GM18870 (cell line): ENCODE measurements at regions not wholly inside any gene's neighbourhood (a gene's known extent, or its start where the extent isn't known, plus 50 kb on each side); places are given as distances from the start of the nearest gene placed in this dataset.

Experiments
- ATAC-seq: cut with Tn5 transposase; IDR thresholded peaks from one replicate; pipeline ENCODE4 v1.9.1; 2021; ENCODE audit warnings: moderate library complexity; ENCODE audit not compliant: unreplicated experiment

DNA sequence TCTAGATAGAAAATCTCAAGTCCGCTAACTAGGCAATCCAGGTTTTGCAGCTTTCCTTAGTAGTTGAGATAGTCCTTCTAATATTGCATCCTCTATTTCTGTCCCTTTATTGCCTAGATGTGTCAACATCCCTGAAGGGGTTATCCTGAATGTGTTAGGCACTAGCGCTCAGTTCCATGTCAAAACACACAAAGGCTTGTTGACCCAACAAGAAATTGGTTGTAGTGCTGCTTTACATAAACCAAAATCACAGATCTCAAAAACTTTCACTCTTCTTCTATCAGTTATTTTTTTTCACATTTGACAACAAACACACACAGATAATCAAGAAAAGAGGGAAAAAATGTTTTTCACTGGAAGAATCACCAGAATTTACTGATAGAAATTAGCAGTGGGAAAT, 51.4 kb upstream of the SOX2 start:
- no peak for ATAC-seq

DNA sequence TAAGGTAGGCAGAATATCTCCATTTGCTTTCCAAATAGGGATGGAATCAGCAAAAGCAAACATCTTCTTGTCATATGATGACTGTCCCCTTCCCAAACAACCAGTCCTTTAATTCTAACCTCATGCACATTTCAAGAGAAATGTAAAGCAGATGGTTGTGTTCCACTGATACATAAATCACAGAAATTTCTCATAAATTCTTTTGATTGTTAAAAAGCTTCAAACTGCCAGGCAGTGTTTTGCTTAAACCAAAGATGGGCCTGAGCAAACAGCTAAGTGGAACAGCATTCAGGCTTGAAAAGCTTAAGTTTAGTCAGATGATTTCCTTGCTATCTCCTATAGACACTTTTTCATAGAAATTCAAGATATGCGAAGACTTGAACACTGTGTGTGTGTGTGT, 74.3 kb upstream of the SOX2 start:
- ATAC-seq, result no peak

DNA sequence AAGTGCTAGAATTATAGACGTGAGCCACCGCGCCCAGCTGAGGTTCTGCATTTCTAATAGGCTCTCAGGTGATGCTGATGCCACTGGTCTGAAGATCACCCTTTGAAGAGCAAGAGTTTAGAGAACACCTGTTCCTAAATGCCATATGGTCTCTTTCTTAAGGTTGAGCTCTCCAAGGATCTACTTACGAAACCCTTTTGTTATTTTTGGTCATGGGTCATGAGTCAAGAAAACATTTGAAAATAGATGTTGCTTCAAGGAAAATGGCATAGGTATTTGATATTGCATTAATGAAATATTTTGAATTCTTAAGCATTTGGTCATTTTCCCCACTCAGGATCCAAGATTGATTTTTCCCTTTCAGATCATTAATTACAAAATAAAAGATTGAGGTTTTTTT, 74.7 kb upstream of the SOX2 start:
- ATAC-seq, result no peak

DNA sequence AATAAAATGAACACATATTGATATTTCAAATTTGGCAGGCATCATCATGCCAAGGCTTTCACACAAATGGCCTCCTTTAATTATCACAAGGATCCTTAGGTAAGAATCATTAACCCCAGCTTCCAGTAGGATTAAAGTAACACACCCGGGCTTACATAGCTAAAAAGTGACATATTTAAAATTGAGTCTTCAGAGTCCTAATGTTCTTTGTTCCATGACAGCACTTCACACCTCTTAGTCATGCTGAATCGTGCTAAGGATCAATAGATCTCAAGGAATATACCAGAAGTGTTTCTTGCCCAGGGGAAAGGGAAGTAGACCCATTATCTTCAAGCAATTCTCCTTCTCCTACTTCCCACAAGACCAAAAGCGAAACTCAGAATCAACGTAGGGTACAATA, 76.6 kb upstream of the SOX2 start:
- ATAC-seq, result no peak

DNA sequence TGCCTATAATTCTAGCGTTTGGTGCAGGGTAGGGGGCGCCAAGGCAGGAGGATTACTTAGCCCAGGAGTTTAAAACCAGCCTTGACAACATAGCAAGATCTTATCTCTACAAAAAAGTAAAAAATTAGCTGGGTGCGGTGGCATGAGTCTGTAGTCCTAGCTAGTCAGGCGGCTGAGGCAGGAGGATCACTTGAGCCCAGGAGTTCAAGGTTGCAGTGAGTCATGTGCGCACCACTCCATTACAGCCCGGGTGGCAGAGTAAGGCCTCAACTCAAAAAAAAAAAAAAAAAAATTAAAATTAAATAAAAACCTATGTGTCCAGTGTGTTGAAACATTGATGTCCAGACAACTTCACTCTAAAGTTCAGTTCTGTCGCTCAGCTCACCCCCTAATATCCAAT, 78.2 kb upstream of the SOX2 start:
- no peak for ATAC-seq

DNA sequence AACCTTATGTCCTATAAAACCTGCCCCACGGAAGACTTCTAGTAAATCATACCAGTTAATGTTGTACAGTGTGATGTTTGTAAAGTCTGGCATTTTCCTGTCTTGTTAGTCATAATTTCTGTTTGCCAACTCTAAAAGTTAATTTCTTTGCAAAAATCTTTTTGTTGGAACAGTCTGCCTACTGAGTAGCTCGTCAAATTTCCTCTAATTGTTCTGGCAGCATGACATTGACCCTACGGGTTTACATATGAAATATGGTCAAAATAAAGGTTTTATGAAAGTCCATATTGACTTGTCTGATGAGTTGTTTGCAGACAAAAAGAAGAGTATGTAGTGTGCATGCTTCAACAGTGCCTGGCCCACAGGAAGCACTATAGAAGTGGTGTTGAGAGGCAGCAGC, 79.8 kb upstream of the SOX2 start:
- ATAC-seq, result no peak

DNA sequence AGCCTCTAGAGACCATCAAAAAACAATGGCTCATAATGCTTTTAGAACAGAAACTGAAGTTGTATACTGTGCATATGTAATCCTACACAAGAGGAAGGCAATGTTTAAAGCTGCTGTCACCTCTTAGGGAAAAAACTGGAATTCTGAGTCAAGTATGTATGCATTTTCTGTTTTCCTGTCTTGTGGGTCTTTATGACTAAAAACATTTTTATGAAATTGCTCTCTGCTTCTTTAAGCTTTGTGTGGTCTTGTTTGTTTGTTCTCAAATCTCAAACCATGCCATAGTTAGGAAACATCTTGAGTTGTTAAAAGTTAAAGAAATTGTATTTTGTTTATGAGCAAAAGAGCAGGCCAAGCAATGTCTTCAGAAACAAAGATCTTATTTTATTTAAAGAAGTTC, 80.9 kb upstream of the SOX2 start:
- no peak for ATAC-seq

DNA sequence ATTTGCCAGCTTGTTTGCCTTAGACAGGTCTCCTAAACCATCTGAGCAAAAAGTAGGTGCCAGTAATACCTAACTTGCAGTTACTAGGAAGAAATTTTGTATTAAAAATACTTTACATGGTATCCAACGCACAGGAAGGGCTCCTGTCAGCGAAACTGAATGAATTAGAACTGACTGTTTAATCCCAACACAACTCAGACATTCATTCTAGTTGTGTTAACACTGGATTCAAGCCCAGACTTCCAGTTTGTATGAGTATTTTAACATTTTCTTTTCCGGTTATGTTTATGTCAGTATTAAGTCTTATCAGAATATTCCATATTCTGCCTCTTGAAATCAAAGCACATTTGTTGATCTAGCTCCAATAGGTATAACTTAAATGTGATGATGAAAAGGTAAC, 82.0 kb upstream of the SOX2 start:
- ATAC-seq, result no peak

DNA sequence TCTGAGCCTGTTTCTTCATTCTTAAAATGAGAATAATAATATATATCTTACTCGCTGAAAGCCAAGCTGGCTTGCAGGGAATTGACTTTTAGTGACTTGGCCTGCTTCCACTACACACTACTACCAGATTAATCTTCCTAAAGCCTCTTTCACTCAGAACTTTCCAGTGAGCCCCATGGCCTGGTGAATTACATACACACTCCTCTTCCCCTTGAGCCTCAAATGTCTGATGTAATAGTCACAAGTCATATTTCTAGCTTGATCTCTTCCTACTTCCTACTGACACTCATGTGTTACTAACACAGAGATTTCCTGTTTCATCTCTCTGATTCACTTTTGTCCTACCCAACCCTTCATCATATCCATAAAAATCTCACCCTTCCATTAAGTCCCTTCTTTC, 82.7 kb upstream of the SOX2 start:
- ATAC-seq, result no peak

DNA sequence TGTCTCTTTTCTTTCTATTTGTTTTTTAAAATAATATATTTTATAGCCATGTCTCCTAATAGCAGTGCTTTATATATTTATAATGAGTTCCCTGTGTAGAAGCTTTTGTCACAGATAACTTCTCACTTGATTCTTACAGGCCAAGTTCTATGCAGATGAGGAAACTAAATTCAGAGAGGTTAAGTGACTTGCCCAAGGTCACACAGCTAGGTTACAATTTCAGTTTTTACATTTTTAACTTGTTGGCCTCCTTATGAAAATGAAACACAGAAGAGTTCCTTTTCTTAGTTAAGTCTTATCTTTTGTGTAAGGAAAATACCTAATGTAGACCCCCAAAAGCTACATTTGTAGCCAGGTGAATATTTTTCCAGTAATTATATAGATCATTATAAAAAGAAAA, 83.3 kb upstream of the SOX2 start:
- no peak for ATAC-seq

DNA sequence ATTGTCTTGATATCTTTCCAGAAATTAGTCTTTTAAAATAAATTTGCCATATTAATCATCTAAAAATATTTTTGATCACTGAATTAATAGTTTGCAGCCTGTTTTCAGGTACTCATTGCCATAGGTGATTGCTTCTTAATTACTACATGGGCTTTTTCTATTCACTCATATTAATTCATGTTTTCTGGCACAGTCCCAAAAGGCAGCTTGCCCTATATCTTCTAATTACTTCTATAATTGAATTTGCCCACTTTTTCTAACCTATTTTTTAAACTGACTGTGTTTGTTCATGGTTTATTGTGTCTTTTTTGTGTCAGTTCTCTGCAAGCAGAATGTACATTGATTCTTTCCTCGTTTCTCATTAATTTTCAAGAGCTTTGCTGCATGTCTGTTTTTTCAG, 85.7 kb upstream of the SOX2 start:
- no peak for ATAC-seq

DNA sequence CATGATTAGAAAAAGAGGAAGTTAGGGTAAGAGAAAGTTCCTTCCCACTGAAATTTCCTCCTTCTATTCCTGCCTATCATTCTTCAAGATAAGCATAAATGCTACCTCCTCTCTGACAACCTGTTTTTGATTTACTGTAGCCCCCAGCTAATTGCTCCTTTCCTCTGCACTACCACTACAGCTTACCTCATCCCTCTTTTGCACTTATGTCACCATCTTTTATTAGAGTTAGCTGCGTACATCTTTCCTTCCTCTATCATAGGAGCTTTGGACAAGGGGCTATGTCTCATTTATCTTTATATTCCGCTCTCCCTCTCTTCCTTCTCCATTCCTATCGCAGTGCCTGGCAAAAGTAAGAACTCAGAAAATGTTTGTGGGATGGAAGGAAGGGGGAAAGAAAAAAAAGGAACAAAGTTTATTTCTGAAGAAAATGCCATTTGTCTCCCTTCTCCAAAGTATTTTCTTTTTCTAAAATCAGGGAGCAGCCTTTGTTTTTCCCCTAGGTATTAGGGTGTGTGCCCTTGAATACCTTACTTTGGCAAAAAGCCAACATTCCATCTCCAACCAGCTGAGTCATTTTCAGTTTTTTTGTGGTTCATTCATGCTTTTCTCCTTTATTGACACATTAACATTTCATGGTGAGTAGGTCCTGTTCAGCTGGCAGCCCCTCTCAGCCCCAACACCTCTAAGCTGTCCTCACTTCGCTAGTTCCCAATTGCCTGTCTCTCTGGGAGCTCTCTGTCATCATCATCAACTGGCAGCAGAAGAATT, 87.6 kb upstream of the SOX2 start:
- no peak for ATAC-seq

DNA sequence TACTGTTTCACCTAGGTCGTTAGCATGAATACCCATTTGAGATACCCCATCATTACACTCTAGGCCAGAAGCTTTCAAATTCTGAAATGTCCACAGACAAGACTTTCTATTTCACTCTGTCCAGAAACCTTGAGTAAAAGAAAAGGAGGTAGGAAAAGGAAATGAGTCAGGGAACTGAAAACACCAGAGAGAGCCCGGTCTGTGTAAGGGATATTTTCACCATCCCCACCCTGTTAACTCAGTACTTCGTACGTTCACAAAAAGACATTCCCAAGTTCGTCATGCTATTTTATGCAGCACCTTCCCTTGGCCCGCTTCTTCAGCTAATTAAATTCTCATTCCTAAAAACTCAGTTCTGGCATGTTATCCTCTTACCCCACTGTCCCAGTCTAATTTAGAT, 89.4 kb upstream of the SOX2 start:
- ATAC-seq, result peak; percentile 50

DNA sequence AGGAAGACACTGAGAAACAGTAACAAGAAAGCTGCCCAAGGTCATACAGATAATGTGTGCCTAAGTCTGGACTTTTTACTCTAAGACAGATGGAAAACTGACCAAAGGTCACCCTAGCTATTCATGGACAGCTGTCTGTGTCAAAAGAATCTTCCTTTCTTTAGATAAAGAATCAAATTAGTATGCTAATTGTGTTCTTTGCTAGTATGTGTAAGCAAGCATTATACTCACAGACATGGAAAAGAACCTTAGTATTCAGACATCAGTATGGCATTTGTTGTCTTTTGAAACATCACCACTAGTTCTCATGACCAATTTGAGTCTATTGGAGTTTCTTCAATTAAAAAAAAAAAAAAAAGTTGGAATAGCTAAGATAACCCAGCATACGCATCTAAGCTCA, 91.8 kb upstream of the SOX2 start:
- ATAC-seq, result no peak

DNA sequence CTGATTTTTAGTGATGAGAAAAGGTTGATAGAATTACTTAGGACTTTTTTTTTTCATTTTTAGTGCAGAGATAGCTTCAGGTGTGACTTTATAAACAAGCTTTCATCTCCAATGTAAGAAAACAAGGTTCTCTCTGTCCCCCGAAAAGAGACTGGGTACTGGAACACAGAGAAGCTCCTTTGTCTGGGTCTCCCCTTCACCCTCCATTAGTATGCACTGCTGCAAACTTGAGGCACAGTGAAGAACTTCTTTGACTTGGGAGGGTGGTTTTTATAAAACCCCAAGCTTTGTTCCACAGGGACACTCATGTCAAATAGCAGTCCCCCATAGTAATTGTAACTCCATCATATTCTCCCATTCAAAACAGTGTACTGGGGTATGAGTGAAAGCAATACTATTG, 93.5 kb upstream of the SOX2 start:
- ATAC-seq, result no peak

DNA sequence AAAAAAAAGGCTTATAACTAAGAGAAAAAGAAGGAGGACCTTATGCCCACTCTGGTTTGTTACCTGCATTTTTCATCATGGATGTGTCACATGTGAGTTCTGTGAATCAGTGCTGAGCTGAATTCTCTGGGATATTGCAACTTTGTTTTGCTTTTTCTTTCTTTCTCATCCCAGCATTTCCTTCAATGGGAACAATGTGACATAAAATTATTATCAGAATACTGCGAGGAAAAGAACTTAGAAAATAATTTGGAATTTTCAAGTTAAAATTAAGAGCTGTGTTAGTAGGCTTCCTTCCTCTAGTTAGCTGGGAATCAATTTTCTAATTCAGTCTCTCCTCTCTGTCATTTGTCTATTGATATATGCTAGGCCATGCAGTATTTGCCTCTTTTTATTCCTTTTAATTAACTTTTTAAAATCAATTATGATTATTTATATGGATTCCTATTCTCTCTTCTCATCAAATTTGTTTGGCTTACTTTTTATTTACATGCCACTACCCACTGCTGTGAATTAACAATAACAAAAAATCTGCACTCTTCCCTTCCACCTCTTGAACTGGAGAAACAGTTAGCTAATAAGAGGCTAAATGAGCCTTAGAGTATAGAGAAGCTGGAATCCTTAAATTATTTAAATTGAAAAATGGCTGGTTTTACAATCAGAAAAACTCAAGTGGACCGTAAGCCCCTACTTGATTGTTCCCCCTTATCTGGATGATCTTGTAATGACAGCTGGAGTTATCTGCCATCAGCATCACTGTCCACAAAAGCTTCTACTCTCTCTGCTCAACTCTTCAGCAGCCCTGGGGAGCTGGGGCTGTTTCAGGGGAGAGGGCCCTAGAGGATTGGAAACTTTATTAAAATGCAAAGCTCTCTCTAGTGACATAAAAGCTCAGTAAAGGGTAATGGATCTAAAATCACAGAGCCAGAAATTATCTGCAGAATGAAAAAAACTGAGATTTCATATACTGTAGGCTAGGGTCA, 95.3 kb upstream of the SOX2 start:
- ATAC-seq, result no peak

DNA sequence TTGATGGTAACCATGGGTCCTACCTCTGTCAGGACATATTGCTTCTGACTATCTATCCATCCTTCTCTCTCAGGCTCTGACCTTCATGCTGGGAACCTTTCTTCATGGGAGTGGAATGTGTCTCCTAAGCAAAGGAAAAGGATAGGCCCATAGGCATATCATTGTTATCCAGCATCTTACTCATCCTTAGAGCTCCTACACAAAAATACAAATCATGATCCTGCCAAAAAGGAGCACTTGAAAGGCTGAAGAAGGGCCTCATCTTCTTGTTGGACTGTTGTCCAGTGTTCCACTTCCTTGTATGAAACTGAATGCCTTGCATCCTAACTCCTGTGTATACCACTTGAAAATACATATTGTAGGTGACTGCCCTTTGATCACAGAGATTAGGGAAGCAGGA, 96.1 kb upstream of the SOX2 start:
- ATAC-seq, result no peak

DNA sequence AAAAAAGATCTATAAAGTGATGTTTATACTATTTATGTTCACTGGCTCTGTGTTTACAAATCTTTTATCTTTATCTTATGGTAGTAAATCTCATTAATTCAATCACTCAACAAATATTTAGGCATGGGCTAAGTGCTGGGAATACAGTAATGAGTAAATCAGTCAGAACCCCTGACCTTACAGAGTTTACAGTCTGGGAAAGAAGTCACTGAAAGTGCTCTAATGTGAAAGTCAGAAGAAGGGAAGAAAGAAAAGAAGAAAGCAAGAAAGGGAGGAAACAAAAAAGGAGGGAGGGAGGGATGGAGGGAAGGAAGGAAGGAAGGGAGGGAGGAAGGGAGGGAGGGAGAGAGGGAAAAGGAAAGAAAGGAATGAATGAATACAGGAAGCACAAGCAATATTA, 96.8 kb upstream of the SOX2 start:
- no peak for ATAC-seq

DNA sequence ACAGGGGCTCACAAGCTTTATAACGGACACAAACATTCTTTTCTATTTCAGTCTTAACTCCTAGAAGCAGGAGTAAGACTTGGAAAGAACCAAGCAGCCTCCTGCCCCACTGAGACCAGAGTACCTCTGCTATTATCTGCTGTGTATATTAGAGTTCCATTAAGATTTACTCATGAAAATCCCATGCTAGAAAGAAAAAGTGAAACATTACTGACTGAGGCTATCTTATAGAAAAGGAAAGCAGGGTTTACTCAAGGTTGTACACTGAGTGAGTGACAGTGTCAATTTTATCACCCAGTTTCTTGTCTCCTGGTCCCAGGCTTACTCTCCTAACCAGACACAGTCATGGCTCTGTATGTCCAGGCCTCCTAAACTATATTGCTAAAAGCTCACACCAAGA, 97.9 kb upstream of the SOX2 start:
- ATAC-seq, result no peak

DNA sequence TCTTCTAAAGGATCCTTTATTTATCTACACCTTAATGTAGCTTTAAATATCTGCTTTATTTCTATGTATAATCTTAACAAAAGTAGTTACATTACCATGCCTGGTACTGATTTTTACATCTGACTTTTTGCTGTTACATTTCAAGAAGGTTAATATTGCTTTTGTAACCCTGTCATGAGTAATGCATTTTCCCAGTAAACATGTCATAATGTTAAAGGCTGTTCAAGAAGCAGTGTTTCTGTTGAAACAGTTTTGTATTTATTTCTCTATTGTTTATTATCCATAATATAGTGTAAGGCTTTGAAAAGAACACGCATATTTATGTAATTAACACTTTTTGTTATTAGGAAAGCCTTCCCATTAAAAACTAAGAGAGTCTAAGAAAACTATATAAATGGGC, 98.5 kb upstream of the SOX2 start:
- ATAC-seq, result no peak

DNA sequence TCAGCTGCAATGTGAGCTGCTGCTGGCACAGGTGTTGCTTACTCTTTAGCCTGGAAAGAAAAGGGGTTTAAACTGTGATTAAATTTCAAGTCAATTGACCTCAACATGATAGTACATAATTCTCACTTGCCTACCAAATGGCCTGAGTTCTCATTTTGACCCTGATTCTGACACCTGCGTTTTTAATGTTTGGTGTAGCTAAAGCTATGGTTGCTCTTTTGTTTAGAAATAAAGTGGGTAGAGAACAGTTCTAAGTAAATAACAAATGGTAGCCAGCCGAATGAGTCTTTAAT, 100.8 kb upstream of the SOX2 start:
- no peak for ATAC-seq
